SK-N-SH (cell line): ENCODE measurements at regions not wholly inside any gene's neighbourhood (a gene's known extent, or its start where the extent isn't known, plus 50 kb on each side); places are given as distances from the start of the nearest gene placed in this dataset.

Experiments used
- CTCF ChIA-PET: fragments of 300-600, 350-600 bp; formaldehyde crosslinking; extraction: SDS; loops from one replicate; lab custom pipeline; 2021; lab: Yijun Ruan, JAX
- POLR2A ChIA-PET: fragments of 350-600 bp; sonication (Branson Sonifier 250); formaldehyde crosslinking; extraction: SDS; loops from one replicate; lab custom pipeline; 2020; ENCODE audit warnings: antibody characterized with exemption, inconsistent platforms; lab: Yijun Ruan, JAX
- DNase-seq: peaks from one replicate; pipeline ENCODE4 v3.0.0; 2012
- H2AFZ ChIP-seq: fragments of 200-600 bp; sonication (generic); 2 replicates; pipeline ENCODE4 v1.8.1; 2016; ENCODE audit warnings: antibody characterized with exemption, mild to moderate bottlenecking, low read depth
- H3F3A ChIP-seq: fragments of 200-600 bp; sonication (generic); replicated peaks from 2 replicates; pipeline ENCODE3; 2016; ENCODE audit warnings: antibody characterized with exemption, mild to moderate bottlenecking; ENCODE audit not compliant: insufficient read depth
- H3K27ac ChIP-seq, 2 experiments: fragments of 200-500 bp in 1 of 2; fragments of 200-600 bp in 1 of 2; sonication (Bioruptor generic) in 1 of 2; sonication (generic), shearing (Covaris generic) in 1 of 2; 2 replicates each; pipeline versions ENCODE4 v1.5.1 to v1.6.1; 2014 to 2016; ENCODE audit warnings: low read depth in 2 of 2, inconsistent platforms in 1 of 2, low read length in 1 of 2, mild to moderate bottlenecking in 1 of 2, mixed read lengths in 1 of 2
- H3K27me3 ChIP-seq: fragments of 200-600 bp; sonication (generic), shearing (Covaris generic); 2 replicates; pipeline ENCODE4 v1.6.1; 2016; ENCODE audit warnings: mixed run types; ENCODE audit not compliant: insufficient read depth
- H3K36me3 ChIP-seq, 2 experiments: fragments of 200-500 bp in 1 of 2; fragments of 200-600 bp in 1 of 2; sonication (Bioruptor generic) in 1 of 2; sonication (generic) in 1 of 2; replicated peaks in 1 of 2; 2 replicates each; pipeline versions ENCODE3 to v1.5.1; 2014 to 2016; ENCODE audit warnings: low read length in 1 of 2, mild to moderate bottlenecking in 1 of 2; ENCODE audit not compliant: insufficient read depth in 2 of 2, control insufficient read depth in 1 of 2
- H3K4me1 ChIP-seq, 2 experiments: fragments of 200-500 bp in 1 of 2; fragments of 200-600 bp in 1 of 2; sonication (Bioruptor generic) in 1 of 2; sonication (generic), shearing (Covaris generic) in 1 of 2; 2 replicates each; pipeline versions ENCODE4 v1.5.1 to v1.6.1; 2014 to 2016; ENCODE audit warnings: low read depth in 1 of 2, low read length in 1 of 2, mixed run types in 1 of 2; ENCODE audit not compliant: insufficient read depth in 2 of 2, control insufficient read depth in 1 of 2
- H3K4me2 ChIP-seq: fragments of 200-600 bp; sonication (generic), shearing (Covaris generic); 2 replicates; pipeline ENCODE4 v1.6.1; 2017; ENCODE audit warnings: mixed run types
- H3K4me3 ChIP-seq, 2 experiments: fragments of 200-500 bp in 1 of 2; fragments of 200-600 bp in 1 of 2; sonication (Bioruptor generic) in 1 of 2; sonication (generic), shearing (Covaris generic) in 1 of 2; 2 replicates each; pipeline versions ENCODE4 v1.5.1 to v1.8.1; 2014 to 2016; ENCODE audit warnings: low read depth in 2 of 2, inconsistent platforms in 1 of 2, low read length in 1 of 2, mild to moderate bottlenecking in 1 of 2, mixed read lengths in 1 of 2, moderate library complexity in 1 of 2
- H3K79me2 ChIP-seq: fragments of 200-600 bp; sonication (generic); 2 replicates; pipeline ENCODE4 v1.8.1; 2017; ENCODE audit warnings: mild to moderate bottlenecking; ENCODE audit not compliant: insufficient read depth
- H3K9ac ChIP-seq: fragments of 200-600 bp; sonication (generic); 2 replicates; pipeline ENCODE4 v1.6.1; 2017; ENCODE audit warnings: mixed run types
- H3K9me2 ChIP-seq: fragments of 200-600 bp; sonication (generic); 2 replicates; pipeline ENCODE4 v1.6.1; 2017; ENCODE audit warnings: mixed run types
- H3K9me3 ChIP-seq: fragments of 200-600 bp; sonication (generic); 2 replicates; pipeline ENCODE4 v1.6.1; 2017; ENCODE audit warnings: mixed run types, mild to moderate bottlenecking, moderate library complexity
- H4K20me1 ChIP-seq: fragments of 200-600 bp; sonication (generic); 2 replicates; pipeline ENCODE4 v1.6.1; 2017; ENCODE audit warnings: mild to moderate bottlenecking, mixed run types; ENCODE audit not compliant: insufficient read depth
- EP300 ChIP-seq, 2 experiments: IDR thresholded peaks; 2 replicates each; pipeline versions ENCODE4 v1.4.0 to v1.6.1; 2012; ENCODE audit warnings: borderline replicate concordance in 1 of 2, low read depth in 1 of 2, low read length in 1 of 2
- GABPA ChIP-seq: IDR thresholded peaks from 2 replicates; pipeline ENCODE4 v1.4.0; 2012; ENCODE audit warnings: low read depth, mild to moderate bottlenecking
- MEF2A ChIP-seq: IDR thresholded peaks from 2 replicates; pipeline ENCODE4 v1.4.0; 2012; ENCODE audit warnings: low read depth, borderline replicate concordance
- NRF1 ChIP-seq: IDR thresholded peaks from 2 replicates; pipeline ENCODE4 v1.6.1; 2012; ENCODE audit warnings: low read depth, mild to moderate bottlenecking, low read length
- POLR2AphosphoS5 ChIP-seq: IDR thresholded peaks from 2 replicates; pipeline ENCODE4 v1.6.1; 2012; ENCODE audit warnings: low read depth, low read length
- RAD21 ChIP-seq: IDR thresholded peaks from 2 replicates; pipeline ENCODE4 v1.6.1; 2012; ENCODE audit warnings: mild to moderate bottlenecking, low read length
- RFX5 ChIP-seq: IDR thresholded peaks from 2 replicates; pipeline ENCODE4 v1.6.1; 2012; ENCODE audit warnings: mild to moderate bottlenecking, improper control_type of control experiment, low read length
- SIN3A ChIP-seq: IDR thresholded peaks from 2 replicates; pipeline ENCODE4 v1.6.1; 2012; ENCODE audit warnings: low read depth, mild to moderate bottlenecking, low read length, moderate library complexity, borderline replicate concordance
- SMC3 ChIP-seq: IDR thresholded peaks from 2 replicates; pipeline ENCODE4 v1.6.1; 2012; ENCODE audit warnings: low read depth, low read length, improper control_type of control experiment
- TEAD4 ChIP-seq: IDR thresholded peaks from 2 replicates; pipeline ENCODE4 v1.4.0; 2012; ENCODE audit warnings: mild to moderate bottlenecking, borderline replicate concordance; ENCODE audit not compliant: insufficient read depth
- WGBS: methylation state at CpG from one replicate; pipeline ENCODE4 v1.1.6; 2017; ENCODE audit warnings: low lambda C conversion rate; 5-methylcytosine and 5-hydroxymethylcytosine counted together
- TF ChIP-seq, protein P1 (sequence below): IDR thresholded peaks from 2 replicates; pipeline ENCODE4 v1.6.1; 2012; ENCODE audit warnings: mild to moderate bottlenecking, low read depth, low read length, moderate library complexity
- TF ChIP-seq, protein P2 (sequence below): fragments of 150-350 bp; IDR thresholded peaks from 2 replicates; pipeline ENCODE4 v1.6.1; 2016; ENCODE audit warnings: mild to moderate bottlenecking, low read depth, low read length
- TF ChIP-seq, protein P3 (sequence below): IDR thresholded peaks from 2 replicates; pipeline ENCODE4 v1.4.0; 2012; ENCODE audit warnings: low read depth, borderline replicate concordance
- TF ChIP-seq, protein P4 (sequence below): IDR thresholded peaks from 2 replicates; pipeline ENCODE4 v1.4.0; 2012; ENCODE audit warnings: low read depth
- TF ChIP-seq, protein P5 (sequence below): fragments of 150-350 bp; IDR thresholded peaks from 2 replicates; pipeline ENCODE4 v1.6.1; 2017; ENCODE audit warnings: antibody characterized with exemption, low read length, low read depth, borderline replicate concordance

DNA sequence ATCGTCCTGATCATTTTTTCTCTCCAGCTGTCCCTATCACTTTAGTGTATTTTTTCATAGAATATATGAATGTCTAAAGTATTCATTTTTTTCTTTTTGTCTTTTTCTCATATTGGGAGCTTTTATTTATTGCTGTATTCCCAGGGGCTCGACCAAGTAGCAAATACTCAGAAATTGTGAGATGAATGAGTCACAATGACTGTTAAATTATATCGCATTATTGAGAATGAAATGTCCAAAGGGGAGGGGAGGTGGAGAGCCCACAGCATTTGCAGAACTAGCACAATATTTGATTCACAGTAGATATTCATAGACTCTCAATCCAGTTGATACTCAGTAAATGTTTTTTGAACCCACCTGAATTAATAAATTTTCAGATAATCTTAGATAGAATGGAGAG, 543.6 kb upstream of the FAM241A start:
- DNase-seq, result no peak

More for the DNA sequence above, 543.6 kb upstream of the FAM241A start:
- H3K36me3 ChIP-seq, result no peaks in the 10 kb centered on the region
- POLR2A ChIA-PET, result no interaction called here
- no peaks in the 10 kb centered on the region for H3K79me2 ChIP-seq
- H3K27ac ChIP-seq, result no peak overlapping the region
- H3K9ac ChIP-seq, result no peak overlapping the region
- TF ChIP-seq, protein P1, sequence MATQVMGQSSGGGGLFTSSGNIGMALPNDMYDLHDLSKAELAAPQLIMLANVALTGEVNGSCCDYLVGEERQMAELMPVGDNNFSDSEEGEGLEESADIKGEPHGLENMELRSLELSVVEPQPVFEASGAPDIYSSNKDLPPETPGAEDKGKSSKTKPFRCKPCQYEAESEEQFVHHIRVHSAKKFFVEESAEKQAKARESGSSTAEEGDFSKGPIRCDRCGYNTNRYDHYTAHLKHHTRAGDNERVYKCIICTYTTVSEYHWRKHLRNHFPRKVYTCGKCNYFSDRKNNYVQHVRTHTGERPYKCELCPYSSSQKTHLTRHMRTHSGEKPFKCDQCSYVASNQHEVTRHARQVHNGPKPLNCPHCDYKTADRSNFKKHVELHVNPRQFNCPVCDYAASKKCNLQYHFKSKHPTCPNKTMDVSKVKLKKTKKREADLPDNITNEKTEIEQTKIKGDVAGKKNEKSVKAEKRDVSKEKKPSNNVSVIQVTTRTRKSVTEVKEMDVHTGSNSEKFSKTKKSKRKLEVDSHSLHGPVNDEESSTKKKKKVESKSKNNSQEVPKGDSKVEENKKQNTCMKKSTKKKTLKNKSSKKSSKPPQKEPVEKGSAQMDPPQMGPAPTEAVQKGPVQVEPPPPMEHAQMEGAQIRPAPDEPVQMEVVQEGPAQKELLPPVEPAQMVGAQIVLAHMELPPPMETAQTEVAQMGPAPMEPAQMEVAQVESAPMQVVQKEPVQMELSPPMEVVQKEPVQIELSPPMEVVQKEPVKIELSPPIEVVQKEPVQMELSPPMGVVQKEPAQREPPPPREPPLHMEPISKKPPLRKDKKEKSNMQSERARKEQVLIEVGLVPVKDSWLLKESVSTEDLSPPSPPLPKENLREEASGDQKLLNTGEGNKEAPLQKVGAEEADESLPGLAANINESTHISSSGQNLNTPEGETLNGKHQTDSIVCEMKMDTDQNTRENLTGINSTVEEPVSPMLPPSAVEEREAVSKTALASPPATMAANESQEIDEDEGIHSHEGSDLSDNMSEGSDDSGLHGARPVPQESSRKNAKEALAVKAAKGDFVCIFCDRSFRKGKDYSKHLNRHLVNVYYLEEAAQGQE, result no peak
- TF ChIP-seq SMC3 (no peak), POLR2AphosphoS5 (no peak), TEAD4 (no peak), RFX5 (no peak), EP300 (IDR thresholded peaks at IDR 0.05; ENCODE audit: borderline replicate concordance in 1 of 2, low read depth in 1 of 2, low read length in 1 of 2) (no peak), NRF1 (no peak), MEF2A (no peak), RAD21 (no peak), SIN3A (no peak), GABPA (no peak)
- TF ChIP-seq, protein P2, sequence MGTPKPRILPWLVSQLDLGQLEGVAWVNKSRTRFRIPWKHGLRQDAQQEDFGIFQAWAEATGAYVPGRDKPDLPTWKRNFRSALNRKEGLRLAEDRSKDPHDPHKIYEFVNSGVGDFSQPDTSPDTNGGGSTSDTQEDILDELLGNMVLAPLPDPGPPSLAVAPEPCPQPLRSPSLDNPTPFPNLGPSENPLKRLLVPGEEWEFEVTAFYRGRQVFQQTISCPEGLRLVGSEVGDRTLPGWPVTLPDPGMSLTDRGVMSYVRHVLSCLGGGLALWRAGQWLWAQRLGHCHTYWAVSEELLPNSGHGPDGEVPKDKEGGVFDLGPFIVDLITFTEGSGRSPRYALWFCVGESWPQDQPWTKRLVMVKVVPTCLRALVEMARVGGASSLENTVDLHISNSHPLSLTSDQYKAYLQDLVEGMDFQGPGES, result no peak
- TF ChIP-seq, protein P3, sequence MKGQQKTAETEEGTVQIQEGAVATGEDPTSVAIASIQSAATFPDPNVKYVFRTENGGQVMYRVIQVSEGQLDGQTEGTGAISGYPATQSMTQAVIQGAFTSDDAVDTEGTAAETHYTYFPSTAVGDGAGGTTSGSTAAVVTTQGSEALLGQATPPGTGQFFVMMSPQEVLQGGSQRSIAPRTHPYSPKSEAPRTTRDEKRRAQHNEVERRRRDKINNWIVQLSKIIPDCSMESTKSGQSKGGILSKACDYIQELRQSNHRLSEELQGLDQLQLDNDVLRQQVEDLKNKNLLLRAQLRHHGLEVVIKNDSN, result no peak
- TF ChIP-seq, protein P4, sequence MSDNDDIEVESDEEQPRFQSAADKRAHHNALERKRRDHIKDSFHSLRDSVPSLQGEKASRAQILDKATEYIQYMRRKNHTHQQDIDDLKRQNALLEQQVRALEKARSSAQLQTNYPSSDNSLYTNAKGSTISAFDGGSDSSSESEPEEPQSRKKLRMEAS, result no peak
- TF ChIP-seq, protein P5, sequence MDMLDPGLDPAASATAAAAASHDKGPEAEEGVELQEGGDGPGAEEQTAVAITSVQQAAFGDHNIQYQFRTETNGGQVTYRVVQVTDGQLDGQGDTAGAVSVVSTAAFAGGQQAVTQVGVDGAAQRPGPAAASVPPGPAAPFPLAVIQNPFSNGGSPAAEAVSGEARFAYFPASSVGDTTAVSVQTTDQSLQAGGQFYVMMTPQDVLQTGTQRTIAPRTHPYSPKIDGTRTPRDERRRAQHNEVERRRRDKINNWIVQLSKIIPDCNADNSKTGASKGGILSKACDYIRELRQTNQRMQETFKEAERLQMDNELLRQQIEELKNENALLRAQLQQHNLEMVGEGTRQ, result no peak
- H3K27me3 ChIP-seq, result peaks cover 4% of the 10 kb centered on the region
- H3K4me1 ChIP-seq, result no peaks in the 10 kb centered on the region
- WGBS, result 15% methylated on average over 3 of the region's 3 CpGs
- H3K9me3 ChIP-seq, result no peaks in the 10 kb centered on the region
- no peaks in the 10 kb centered on the region for H3F3A ChIP-seq
- no peaks in the 10 kb centered on the region for H4K20me1 ChIP-seq
- H3K4me2 ChIP-seq, result no peak overlapping the region
- no peak overlapping the region for H3K4me3 ChIP-seq
- CTCF ChIA-PET, result no interaction called here
- no peaks in the 10 kb centered on the region for H3K9me2 ChIP-seq
- no peak overlapping the region for H2AFZ ChIP-seq
